ENCODE measurements at regions not wholly inside any gene's neighbourhood (a gene's known extent, or its start where the extent isn't known, plus 50 kb on each side); places are given as distances from the start of the nearest gene placed in this dataset.

DNA sequence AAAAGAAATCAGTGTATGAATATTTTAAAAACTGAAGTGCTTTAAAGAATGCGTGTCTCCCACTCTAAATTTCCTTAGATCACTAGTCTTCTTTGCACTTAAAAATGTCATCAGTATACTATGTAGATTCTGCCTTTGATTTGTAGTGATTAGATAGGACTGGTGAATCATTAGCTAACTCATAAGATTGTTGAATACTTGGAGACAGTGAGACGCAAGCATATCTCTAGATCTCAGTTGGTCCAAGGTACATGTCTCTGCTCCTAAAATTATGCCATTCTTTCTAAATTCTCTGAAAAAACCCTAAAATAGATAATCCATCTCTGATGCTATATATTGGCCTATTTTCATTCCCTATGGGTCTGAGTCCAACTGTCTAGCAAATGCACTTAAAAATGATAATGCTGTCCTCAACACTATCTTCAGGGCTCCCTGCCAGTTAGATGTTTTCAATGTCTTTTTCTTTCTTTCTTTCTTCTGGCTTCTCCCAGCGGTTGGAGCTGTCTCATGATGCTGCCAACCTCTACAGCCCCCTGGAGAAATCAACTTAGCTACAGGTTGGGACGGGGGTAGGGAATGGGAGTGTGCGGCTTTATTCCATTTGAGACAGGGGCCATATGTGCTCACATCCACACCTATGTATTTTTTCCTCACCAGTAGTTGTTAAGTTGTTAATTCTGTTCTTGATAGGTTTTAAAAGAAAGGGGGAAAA lies 301.0 kb downstream of the NDFIP2 start:
- ChIA-PET RAD21 (ENCODE audit: low non-redundant PET in 1 of 2, low total read pairs in 2 of 2, uncharacterized antibody in 2 of 2, unreplicated experiment in 2 of 2) (no interaction called here), POLR2A (no interaction called here), CTCF (no interaction called here)
- ATAC-seq (no peak), DNase-seq (ENCODE audit: low read depth, low spot score) (no peak)
- no peak overlapping the region for H3K4me3 ChIP-seq (replicated peaks in 1 of 2; ENCODE audit: low read depth in 1 of 2, low read length in 2 of 2)
- intact Hi-C loops (cut with micrococcal nuclease) = no loop called here
- H3K36me3 ChIP-seq (ENCODE audit: control insufficient read depth in 1 of 2, insufficient read depth in 2 of 2, low read length in 2 of 2) = no peaks in the 10 kb centered on the region
- H3K9me2 ChIP-seq (ENCODE audit: insufficient read depth) = no peaks in the 10 kb centered on the region
- TF ChIP-seq, protein P1, sequence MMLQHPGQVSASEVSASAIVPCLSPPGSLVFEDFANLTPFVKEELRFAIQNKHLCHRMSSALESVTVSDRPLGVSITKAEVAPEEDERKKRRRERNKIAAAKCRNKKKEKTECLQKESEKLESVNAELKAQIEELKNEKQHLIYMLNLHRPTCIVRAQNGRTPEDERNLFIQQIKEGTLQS (IDR thresholded peaks at IDR 0.05) = no peak
- TF ChIP-seq POLR2AphosphoS5 (IDR thresholded peaks at IDR 0.05; ENCODE audit: low read depth, low read length) = no peak
- no peak for TF ChIP-seq SRF (IDR thresholded peaks at IDR 0.05; ENCODE audit: low read depth)
- no peak for TF ChIP-seq JUND (IDR thresholded peaks at IDR 0.05)
- TF ChIP-seq TCF7L2 (IDR thresholded peaks at IDR 0.05; ENCODE audit: borderline replicate concordance, extremely low read depth, insufficient read depth, insufficient read length) = no peak
- no peak for TF ChIP-seq ZFX (IDR thresholded peaks at IDR 0.05)
- TF ChIP-seq ZNF274 (IDR thresholded peaks at IDR 0.05; ENCODE audit: low read depth, low read length) = no peak
- no peak for TF ChIP-seq EZH2 (IDR thresholded peaks at IDR 0.05)
- no peak for TF ChIP-seq RAD21 (IDR thresholded peaks at IDR 0.05; ENCODE audit: low read depth)
- TF ChIP-seq, protein P2, sequence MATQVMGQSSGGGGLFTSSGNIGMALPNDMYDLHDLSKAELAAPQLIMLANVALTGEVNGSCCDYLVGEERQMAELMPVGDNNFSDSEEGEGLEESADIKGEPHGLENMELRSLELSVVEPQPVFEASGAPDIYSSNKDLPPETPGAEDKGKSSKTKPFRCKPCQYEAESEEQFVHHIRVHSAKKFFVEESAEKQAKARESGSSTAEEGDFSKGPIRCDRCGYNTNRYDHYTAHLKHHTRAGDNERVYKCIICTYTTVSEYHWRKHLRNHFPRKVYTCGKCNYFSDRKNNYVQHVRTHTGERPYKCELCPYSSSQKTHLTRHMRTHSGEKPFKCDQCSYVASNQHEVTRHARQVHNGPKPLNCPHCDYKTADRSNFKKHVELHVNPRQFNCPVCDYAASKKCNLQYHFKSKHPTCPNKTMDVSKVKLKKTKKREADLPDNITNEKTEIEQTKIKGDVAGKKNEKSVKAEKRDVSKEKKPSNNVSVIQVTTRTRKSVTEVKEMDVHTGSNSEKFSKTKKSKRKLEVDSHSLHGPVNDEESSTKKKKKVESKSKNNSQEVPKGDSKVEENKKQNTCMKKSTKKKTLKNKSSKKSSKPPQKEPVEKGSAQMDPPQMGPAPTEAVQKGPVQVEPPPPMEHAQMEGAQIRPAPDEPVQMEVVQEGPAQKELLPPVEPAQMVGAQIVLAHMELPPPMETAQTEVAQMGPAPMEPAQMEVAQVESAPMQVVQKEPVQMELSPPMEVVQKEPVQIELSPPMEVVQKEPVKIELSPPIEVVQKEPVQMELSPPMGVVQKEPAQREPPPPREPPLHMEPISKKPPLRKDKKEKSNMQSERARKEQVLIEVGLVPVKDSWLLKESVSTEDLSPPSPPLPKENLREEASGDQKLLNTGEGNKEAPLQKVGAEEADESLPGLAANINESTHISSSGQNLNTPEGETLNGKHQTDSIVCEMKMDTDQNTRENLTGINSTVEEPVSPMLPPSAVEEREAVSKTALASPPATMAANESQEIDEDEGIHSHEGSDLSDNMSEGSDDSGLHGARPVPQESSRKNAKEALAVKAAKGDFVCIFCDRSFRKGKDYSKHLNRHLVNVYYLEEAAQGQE (IDR thresholded peaks at IDR 0.05; ENCODE audit: low read depth) = no peak
- no peak for TF ChIP-seq SP1 (IDR thresholded peaks at IDR 0.05; ENCODE audit: low read depth)
- TF ChIP-seq CBX3 (IDR thresholded peaks at IDR 0.05; ENCODE audit: low read depth) = no peak
- no peak for TF ChIP-seq POLR2A (IDR thresholded peaks at IDR 0.05; ENCODE audit: borderline replicate concordance, extremely low read depth, insufficient read depth, insufficient read length)
- no TSS peak for BruUV-seq (replicated peaks)
- no peaks in the 10 kb centered on the region for H3K4me1 ChIP-seq (ENCODE audit: control insufficient read depth in 1 of 2, insufficient read depth in 2 of 2, low read length in 2 of 2)
- H3K27me3 ChIP-seq (ENCODE audit: insufficient read depth, low read length) = no peaks in the 10 kb centered on the region
- H3K9ac ChIP-seq (ENCODE audit: low read length) = no peak overlapping the region
- no peaks in the 10 kb centered on the region for H3K79me2 ChIP-seq (ENCODE audit: insufficient read depth, low read length)
- H3K4me2 ChIP-seq (ENCODE audit: low read length) = no peak overlapping the region
- H3K9me3 ChIP-seq (ENCODE audit: control insufficient read depth in 1 of 2, insufficient read depth in 1 of 2, low read depth in 1 of 2, low read length in 2 of 2) = no peaks in the 10 kb centered on the region
- no peaks in the 10 kb centered on the region for H4K20me1 ChIP-seq (ENCODE audit: insufficient read depth)
- H2AFZ ChIP-seq (ENCODE audit: low read depth, low read length, poor library complexity, severe bottlenecking) = no peak overlapping the region
- H3K27ac ChIP-seq (ENCODE audit: low read depth, low read length) = no peak overlapping the region
